ENCODE measurements at regions not wholly inside any gene's neighbourhood (a gene's known extent, or its start where the extent isn't known, plus 50 kb on each side); places are given as distances from the start of the nearest gene placed in this dataset.

DNA sequence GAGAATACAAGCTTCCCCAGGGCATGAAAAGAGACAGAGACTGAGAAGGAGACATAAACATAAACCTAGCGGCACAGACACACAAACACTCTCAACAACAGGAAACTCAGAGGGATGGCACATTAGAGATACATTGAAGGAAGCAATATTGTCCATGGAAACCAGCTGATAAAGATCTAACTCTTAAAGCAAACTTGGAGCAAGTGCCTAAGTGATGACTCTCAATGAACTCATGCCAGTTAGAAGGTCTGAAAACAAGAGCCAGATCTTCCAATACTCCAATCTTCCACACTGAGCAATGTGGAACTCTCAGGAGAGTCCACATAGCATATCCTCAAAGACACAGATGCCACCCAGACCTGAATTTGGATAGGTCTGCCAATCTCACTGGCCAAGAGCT, 168.8 kb upstream of the ISX start (continued):
- TF ChIP-seq, protein P1, sequence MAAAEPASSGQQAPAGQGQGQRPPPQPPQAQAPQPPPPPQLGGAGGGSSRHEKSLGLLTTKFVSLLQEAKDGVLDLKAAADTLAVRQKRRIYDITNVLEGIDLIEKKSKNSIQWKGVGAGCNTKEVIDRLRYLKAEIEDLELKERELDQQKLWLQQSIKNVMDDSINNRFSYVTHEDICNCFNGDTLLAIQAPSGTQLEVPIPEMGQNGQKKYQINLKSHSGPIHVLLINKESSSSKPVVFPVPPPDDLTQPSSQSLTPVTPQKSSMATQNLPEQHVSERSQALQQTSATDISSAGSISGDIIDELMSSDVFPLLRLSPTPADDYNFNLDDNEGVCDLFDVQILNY (CRISPR knock-in tag; IDR thresholded peaks at IDR 0.05) = no peak
- TF ChIP-seq, protein P2, sequence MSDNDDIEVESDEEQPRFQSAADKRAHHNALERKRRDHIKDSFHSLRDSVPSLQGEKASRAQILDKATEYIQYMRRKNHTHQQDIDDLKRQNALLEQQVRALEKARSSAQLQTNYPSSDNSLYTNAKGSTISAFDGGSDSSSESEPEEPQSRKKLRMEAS (CRISPR knock-in tag; IDR thresholded peaks at IDR 0.05) = no peak
- TF ChIP-seq AR (CRISPR knock-in tag; IDR thresholded peaks at IDR 0.05) (no peak), NFYB (CRISPR knock-in tag; conservative IDR thresholded peaks at IDR 0.05; ENCODE audit: low read depth) (no peak), ZNF232 (CRISPR knock-in tag; IDR thresholded peaks at IDR 0.05) (no peak), ZNF138 (CRISPR knock-in tag; conservative IDR thresholded peaks at IDR 0.05) (no peak), MXD4 (CRISPR knock-in tag; IDR thresholded peaks at IDR 0.05; ENCODE audit: borderline replicate concordance) (no peak)

DNA sequence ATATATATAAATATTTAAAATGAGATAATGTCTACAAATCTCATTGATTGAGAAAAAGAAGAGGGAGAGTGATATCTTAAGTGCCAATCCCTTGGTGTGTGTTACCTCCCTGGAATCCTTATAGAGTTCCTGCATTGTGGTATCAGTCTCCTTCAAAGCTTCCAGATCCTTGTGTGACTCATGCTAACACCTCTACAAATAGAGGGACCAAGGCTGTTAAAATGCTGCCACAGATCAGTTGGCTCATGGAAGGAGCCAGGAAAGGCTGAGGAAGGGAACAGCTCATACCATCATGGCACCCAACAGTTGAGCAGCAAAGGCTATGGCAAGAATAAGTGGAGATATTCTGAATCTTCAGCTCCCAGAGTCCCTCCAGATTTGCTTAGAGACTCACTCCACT, 163.6 kb upstream of the ISX start:
- ChIA-PET CTCF (no interaction called here), POLR2A (no interaction called here)
- H3K4me3 Mint-ChIP-seq = no peak overlapping the region
- no peaks in the 10 kb centered on the region for H3K4me1 Mint-ChIP-seq
- no peaks in the 10 kb centered on the region for H3K36me3 Mint-ChIP-seq
- DNase-seq (ENCODE audit: low spot score) = no peak
- ATAC-seq = no peak
- H3K27me3 Mint-ChIP-seq (ENCODE audit: low read depth) = no peaks in the 10 kb centered on the region
- peaks cover 12% of the 10 kb centered on the region; the same call in 1 of the 2 replicates for H3K9me3 Mint-ChIP-seq
- TF ChIP-seq ZNF281 (CRISPR knock-in tag; IDR thresholded peaks at IDR 0.05) = no peak
- TF ChIP-seq, protein P3, sequence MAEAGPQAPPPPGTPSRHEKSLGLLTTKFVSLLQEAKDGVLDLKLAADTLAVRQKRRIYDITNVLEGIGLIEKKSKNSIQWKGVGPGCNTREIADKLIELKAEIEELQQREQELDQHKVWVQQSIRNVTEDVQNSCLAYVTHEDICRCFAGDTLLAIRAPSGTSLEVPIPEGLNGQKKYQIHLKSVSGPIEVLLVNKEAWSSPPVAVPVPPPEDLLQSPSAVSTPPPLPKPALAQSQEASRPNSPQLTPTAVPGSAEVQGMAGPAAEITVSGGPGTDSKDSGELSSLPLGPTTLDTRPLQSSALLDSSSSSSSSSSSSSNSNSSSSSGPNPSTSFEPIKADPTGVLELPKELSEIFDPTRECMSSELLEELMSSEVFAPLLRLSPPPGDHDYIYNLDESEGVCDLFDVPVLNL (CRISPR knock-in tag; IDR thresholded peaks at IDR 0.05; ENCODE audit: borderline replicate concordance, low read depth) = no peak
- TF ChIP-seq PRRX2 (CRISPR knock-in tag; IDR thresholded peaks at IDR 0.05) = no peak
- TF ChIP-seq ZNF263 (CRISPR knock-in tag; IDR thresholded peaks at IDR 0.05; ENCODE audit: low read depth) = no peak
- no peak for TF ChIP-seq TCF7 (CRISPR knock-in tag; IDR thresholded peaks at IDR 0.05; ENCODE audit: low read depth)
- TF ChIP-seq, protein P4, sequence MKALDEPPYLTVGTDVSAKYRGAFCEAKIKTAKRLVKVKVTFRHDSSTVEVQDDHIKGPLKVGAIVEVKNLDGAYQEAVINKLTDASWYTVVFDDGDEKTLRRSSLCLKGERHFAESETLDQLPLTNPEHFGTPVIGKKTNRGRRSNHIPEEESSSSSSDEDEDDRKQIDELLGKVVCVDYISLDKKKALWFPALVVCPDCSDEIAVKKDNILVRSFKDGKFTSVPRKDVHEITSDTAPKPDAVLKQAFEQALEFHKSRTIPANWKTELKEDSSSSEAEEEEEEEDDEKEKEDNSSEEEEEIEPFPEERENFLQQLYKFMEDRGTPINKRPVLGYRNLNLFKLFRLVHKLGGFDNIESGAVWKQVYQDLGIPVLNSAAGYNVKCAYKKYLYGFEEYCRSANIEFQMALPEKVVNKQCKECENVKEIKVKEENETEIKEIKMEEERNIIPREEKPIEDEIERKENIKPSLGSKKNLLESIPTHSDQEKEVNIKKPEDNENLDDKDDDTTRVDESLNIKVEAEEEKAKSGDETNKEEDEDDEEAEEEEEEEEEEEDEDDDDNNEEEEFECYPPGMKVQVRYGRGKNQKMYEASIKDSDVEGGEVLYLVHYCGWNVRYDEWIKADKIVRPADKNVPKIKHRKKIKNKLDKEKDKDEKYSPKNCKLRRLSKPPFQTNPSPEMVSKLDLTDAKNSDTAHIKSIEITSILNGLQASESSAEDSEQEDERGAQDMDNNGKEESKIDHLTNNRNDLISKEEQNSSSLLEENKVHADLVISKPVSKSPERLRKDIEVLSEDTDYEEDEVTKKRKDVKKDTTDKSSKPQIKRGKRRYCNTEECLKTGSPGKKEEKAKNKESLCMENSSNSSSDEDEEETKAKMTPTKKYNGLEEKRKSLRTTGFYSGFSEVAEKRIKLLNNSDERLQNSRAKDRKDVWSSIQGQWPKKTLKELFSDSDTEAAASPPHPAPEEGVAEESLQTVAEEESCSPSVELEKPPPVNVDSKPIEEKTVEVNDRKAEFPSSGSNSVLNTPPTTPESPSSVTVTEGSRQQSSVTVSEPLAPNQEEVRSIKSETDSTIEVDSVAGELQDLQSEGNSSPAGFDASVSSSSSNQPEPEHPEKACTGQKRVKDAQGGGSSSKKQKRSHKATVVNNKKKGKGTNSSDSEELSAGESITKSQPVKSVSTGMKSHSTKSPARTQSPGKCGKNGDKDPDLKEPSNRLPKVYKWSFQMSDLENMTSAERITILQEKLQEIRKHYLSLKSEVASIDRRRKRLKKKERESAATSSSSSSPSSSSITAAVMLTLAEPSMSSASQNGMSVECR (CRISPR knock-in tag; IDR thresholded peaks at IDR 0.05; ENCODE audit: borderline replicate concordance) = no peak
- no peak for TF ChIP-seq ZBTB43 (CRISPR knock-in tag; IDR thresholded peaks at IDR 0.05)
- no peak for TF ChIP-seq ERG (CRISPR knock-in tag; IDR thresholded peaks at IDR 0.05)
- TF ChIP-seq USF2 (CRISPR knock-in tag; IDR thresholded peaks at IDR 0.05) = no peak
- TF ChIP-seq FOXK1 (CRISPR knock-in tag; IDR thresholded peaks at IDR 0.05) = no peak
- TF ChIP-seq ELF4 (CRISPR knock-in tag; IDR thresholded peaks at IDR 0.05; ENCODE audit: low read depth) = no peak
- TF ChIP-seq ESRRA (CRISPR knock-in tag; IDR thresholded peaks at IDR 0.05; ENCODE audit: borderline replicate concordance) = no peak
- H3K27ac Mint-ChIP-seq = no peak overlapping the region

Data from WTC11 (cell line).